ENCODE measurements at regions not wholly inside any gene's neighbourhood (a gene's known extent, or its start where the extent isn't known, plus 50 kb on each side); places are given as distances from the start of the nearest gene placed in this dataset.
"Not testable (repeated sequence)": the region's sequence is repeated elsewhere in the genome, so short reads cannot be mapped to it uniquely, and the experiment has no call there.

GRCh38 chr22:23432719-23433118 is 147.4 kb downstream of the IGLL1 start:
- H3K4me3 ChIP-seq (ENCODE audit: low read depth in 1 of 2, low read length in 2 of 2); H3K27me3 ChIP-seq (ENCODE audit: low read depth, low read length); H3K4me1 ChIP-seq (ENCODE audit: control insufficient read depth in 1 of 2, insufficient read depth in 2 of 2, low read length in 2 of 2): not testable (repeated sequence)

GRCh38 chr22:23431337-23432072 is 148.6 kb downstream of the IGLL1 start:
- Histone ChIP-seq H3K9me3 (ENCODE audit: control insufficient read depth in 1 of 2, low read length in 2 of 2) (peaks cover 0 to 5% of the 10 kb centered on the region in 2 donors), H3K36me3 (ENCODE audit: control insufficient read depth in 1 of 2, insufficient read depth in 2 of 2, low read length in 2 of 2) (no peaks in the 10 kb centered on the region), H3K4me3 (ENCODE audit: low read depth in 1 of 2, low read length in 2 of 2) (no peak overlapping the region), H3K27ac (ENCODE audit: low read length) (no peak overlapping the region), H3K27me3 (ENCODE audit: low read depth, low read length) (no peaks in the 10 kb centered on the region), H3K4me1 (ENCODE audit: control insufficient read depth in 1 of 2, insufficient read depth in 2 of 2, low read length in 2 of 2) (peaks cover 0 to 5% of the 10 kb centered on the region in 2 donors)

More at GRCh38 chr22:23432719-23433118, 147.4 kb downstream of the IGLL1 start:
- not testable (repeated sequence) for H3K27ac ChIP-seq (ENCODE audit: low read length); H3K9me3 ChIP-seq (ENCODE audit: control insufficient read depth in 1 of 2, low read length in 2 of 2); H3K36me3 ChIP-seq (ENCODE audit: control insufficient read depth in 1 of 2, insufficient read depth in 2 of 2, low read length in 2 of 2)

DNA sequence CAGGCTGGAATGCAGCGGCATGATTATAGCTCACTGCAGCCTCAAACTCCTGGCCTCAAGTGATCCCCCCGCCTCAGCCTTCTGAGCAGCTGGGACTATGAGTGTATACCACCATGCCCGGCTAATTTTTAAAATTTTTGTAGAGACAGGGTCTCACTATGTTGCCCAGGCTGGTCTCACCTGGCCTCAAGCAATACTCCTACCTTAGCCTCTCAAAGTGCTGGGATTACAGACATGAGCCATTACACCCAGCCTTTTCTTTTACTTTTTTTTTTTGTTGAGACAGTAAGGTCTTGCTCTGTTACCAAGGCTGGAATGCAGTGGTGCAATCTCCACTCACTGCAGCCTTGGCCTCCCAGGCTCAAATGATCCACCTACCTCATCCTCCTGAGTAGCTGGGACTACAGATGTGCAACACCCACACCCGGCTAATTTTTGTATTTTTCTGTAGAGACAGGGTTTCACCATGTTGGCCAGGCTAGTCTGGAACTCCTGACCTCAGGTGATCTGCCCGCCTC is 155.5 kb downstream of the IGLL1 start:
- not testable (repeated sequence) for H3K4me3 ChIP-seq (ENCODE audit: low read depth in 1 of 2, low read length in 2 of 2); H3K4me1 ChIP-seq (ENCODE audit: control insufficient read depth in 1 of 2, insufficient read depth in 2 of 2, low read length in 2 of 2); H3K9me3 ChIP-seq (ENCODE audit: control insufficient read depth in 1 of 2, low read length in 2 of 2); H3K36me3 ChIP-seq (ENCODE audit: control insufficient read depth in 1 of 2, insufficient read depth in 2 of 2, low read length in 2 of 2); H3K27me3 ChIP-seq (ENCODE audit: low read depth, low read length); H3K27ac ChIP-seq (ENCODE audit: low read length)

DNA sequence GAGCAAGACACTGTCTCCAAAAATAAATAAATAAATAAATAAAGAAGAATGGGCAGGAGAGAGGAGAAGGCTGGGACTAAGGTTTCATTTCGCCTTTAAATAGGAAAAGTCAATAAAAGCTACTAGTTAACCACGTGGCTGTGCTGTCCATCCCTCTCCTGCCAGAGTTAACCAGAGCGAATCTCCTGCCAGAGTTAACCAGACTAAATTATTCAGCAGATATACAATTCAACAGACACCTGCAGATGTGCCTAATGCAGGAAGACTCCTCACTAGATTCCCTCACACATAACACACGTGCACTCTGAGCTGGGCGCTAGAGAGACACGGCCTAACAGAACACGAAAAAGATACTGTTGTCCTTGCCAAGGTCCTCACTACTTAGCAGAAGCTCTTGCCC is 156.1 kb downstream of the IGLL1 start:
- Histone ChIP-seq H3K27me3 (ENCODE audit: low read depth, low read length) (no peaks in the 10 kb centered on the region), H3K27ac (ENCODE audit: low read length) (no peak overlapping the region), H3K36me3 (ENCODE audit: control insufficient read depth in 1 of 2, insufficient read depth in 2 of 2, low read length in 2 of 2) (no peaks in the 10 kb centered on the region), H3K9me3 (ENCODE audit: control insufficient read depth in 1 of 2, low read length in 2 of 2) (no peaks in the 10 kb centered on the region), H3K4me3 (ENCODE audit: low read depth in 1 of 2, low read length in 2 of 2) (no peak overlapping the region), H3K4me1 (ENCODE audit: control insufficient read depth in 1 of 2, insufficient read depth in 2 of 2, low read length in 2 of 2) (no peaks in the 10 kb centered on the region)

DNA sequence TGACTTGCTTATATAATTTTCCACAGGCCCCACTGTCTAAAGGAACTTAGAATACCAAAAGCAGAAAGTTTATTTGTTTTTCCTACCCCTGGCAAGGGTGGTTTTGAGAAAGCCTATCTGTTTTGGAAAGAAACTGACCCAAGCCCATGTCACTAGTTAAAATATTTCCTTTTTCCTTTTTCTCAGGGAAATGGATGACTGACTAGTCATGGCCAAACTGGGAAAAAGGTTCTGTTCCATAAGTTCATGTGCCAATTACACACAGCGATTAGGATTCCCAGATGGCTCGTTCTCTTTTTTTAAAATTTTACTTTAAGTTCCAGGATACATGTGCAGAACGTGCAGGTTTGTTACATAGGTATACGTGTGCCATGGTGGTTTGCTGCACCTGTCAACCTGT is 157.8 kb downstream of the IGLL1 start:
- H3K4me1 ChIP-seq (ENCODE audit: control insufficient read depth in 1 of 2, insufficient read depth in 2 of 2, low read length in 2 of 2); H3K9me3 ChIP-seq (ENCODE audit: control insufficient read depth in 1 of 2, low read length in 2 of 2); H3K36me3 ChIP-seq (ENCODE audit: control insufficient read depth in 1 of 2, insufficient read depth in 2 of 2, low read length in 2 of 2); H3K4me3 ChIP-seq (ENCODE audit: low read depth in 1 of 2, low read length in 2 of 2); H3K27ac ChIP-seq (ENCODE audit: low read length); H3K27me3 ChIP-seq (ENCODE audit: low read depth, low read length): not testable (repeated sequence)

- H3K9me3 ChIP-seq (ENCODE audit: control insufficient read depth in 1 of 2, low read length in 2 of 2); H3K4me3 ChIP-seq (ENCODE audit: low read depth in 1 of 2, low read length in 2 of 2); H3K27me3 ChIP-seq (ENCODE audit: low read depth, low read length); H3K27ac ChIP-seq (ENCODE audit: low read length); H3K4me1 ChIP-seq (ENCODE audit: control insufficient read depth in 1 of 2, insufficient read depth in 2 of 2, low read length in 2 of 2); H3K36me3 ChIP-seq (ENCODE audit: control insufficient read depth in 1 of 2, insufficient read depth in 2 of 2, low read length in 2 of 2): not testable (repeated sequence)
Measured at GRCh38 chr22:23421300-23421699, 158.8 kb downstream of the IGLL1 start.

GRCh38 chr22:23419931-23420330 is 160.2 kb downstream of the IGLL1 start:
- Histone ChIP-seq H3K36me3 (ENCODE audit: control insufficient read depth in 1 of 2, insufficient read depth in 2 of 2, low read length in 2 of 2) (no peaks in the 10 kb centered on the region), H3K27me3 (ENCODE audit: low read depth, low read length) (no peaks in the 10 kb centered on the region), H3K9me3 (ENCODE audit: control insufficient read depth in 1 of 2, low read length in 2 of 2) (no peaks in the 10 kb centered on the region), H3K4me1 (ENCODE audit: control insufficient read depth in 1 of 2, insufficient read depth in 2 of 2, low read length in 2 of 2) (no peaks in the 10 kb centered on the region), H3K4me3 (ENCODE audit: low read depth in 1 of 2, low read length in 2 of 2) (no peak overlapping the region), H3K27ac (ENCODE audit: low read length) (no peak overlapping the region)

- Histone ChIP-seq H3K36me3 (ENCODE audit: control insufficient read depth in 1 of 2, insufficient read depth in 2 of 2, low read length in 2 of 2) (no peaks in the 10 kb centered on the region), H3K27me3 (ENCODE audit: low read depth, low read length) (no peaks in the 10 kb centered on the region), H3K4me1 (ENCODE audit: control insufficient read depth in 1 of 2, insufficient read depth in 2 of 2, low read length in 2 of 2) (no peaks in the 10 kb centered on the region), H3K9me3 (ENCODE audit: control insufficient read depth in 1 of 2, low read length in 2 of 2) (no peaks in the 10 kb centered on the region), H3K4me3 (ENCODE audit: low read depth in 1 of 2, low read length in 2 of 2) (no peak overlapping the region), H3K27ac (ENCODE audit: low read length) (no peak overlapping the region)
Measured at GRCh38 chr22:23419171-23419570, 160.9 kb downstream of the IGLL1 start.

DNA sequence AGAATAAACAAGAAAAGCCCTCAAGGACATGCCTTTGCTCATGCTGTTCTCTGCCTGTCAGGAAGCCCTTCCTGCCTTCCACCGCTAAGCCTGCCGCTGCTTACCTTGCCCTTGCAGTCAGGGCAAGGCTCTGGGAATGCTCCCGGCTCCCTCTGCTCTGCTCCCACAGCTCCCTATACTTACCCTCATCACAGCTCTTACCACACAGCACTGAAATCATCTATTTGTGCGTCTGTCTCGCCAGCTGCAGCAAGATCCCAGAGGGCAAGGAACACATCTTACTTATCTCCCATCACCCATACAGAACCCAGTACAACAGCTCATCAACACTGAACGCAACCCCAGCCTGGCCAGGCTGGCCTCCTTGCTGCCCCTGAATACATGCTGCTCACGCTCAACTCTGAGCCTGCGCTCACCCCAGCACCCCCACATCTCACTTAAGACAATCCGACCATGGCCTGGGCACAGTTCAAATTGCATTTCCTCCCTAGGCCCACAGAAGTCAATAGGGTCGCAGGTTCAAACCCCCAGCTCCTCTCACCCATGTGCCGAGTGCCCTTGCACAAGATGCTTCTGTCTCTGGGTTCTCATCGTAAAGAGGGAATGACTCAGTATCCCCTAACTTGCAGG is 161.8 kb downstream of the IGLL1 start:
- no peaks in the 10 kb centered on the region for H3K4me1 ChIP-seq (ENCODE audit: control insufficient read depth in 1 of 2, insufficient read depth in 2 of 2, low read length in 2 of 2)
- H3K27me3 ChIP-seq (ENCODE audit: low read depth, low read length) = no peaks in the 10 kb centered on the region
- no peaks in the 10 kb centered on the region for H3K36me3 ChIP-seq (ENCODE audit: control insufficient read depth in 1 of 2, insufficient read depth in 2 of 2, low read length in 2 of 2)
- H3K27ac ChIP-seq (ENCODE audit: low read length) = no peak overlapping the region
- no peaks in the 10 kb centered on the region for H3K9me3 ChIP-seq (ENCODE audit: control insufficient read depth in 1 of 2, low read length in 2 of 2)
- no peak overlapping the region for H3K4me3 ChIP-seq (ENCODE audit: low read depth in 1 of 2, low read length in 2 of 2)

DNA sequence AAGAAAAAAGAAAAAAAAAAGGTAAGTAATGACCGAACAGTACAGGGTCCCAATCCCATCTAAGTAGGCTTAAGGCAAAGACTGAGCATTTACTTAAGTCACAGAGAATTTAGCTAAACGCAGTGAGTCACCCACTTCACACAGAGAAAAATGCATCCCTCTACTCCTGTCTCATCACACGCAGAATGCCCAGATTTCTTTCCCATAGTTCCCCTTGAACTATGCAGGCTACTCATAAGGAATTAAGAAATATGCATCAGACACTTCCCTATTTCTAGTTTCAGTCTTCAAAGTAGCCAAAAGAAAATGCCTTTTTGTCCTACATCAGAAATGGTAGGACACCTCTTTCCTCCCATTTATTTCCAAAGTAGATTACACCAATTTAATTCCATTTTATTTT is 162.8 kb downstream of the IGLL1 start:
- H3K4me3 ChIP-seq (ENCODE audit: low read depth in 1 of 2, low read length in 2 of 2); H3K4me1 ChIP-seq (ENCODE audit: control insufficient read depth in 1 of 2, insufficient read depth in 2 of 2, low read length in 2 of 2); H3K27ac ChIP-seq (ENCODE audit: low read length); H3K36me3 ChIP-seq (ENCODE audit: control insufficient read depth in 1 of 2, insufficient read depth in 2 of 2, low read length in 2 of 2); H3K27me3 ChIP-seq (ENCODE audit: low read depth, low read length); H3K9me3 ChIP-seq (ENCODE audit: control insufficient read depth in 1 of 2, low read length in 2 of 2): not testable (repeated sequence)

DNA sequence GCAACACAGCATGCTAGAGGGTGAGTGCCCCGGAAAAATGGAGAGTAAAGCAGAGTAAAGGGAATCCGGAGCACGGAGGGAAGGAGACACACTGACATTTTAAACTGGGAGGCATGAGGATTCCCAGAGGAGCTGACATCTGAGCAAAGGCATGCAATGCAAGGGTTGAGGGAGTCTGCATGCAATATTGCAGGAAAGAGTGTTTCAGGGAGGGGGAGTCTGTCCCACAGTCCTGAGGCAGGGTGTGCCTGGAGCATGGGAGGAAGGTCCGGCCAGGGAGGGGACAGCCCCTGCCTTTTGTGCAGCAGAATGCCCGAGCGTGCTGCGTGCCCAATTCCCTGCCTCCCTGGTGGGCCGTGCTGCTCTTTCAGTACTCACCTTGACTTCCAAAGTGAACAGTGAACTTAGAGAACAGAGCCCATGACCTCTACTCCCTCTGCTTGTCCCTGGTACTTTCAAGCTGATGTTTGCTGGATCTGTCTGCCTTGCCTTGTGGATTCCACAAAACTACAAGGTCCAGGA is 163.9 kb downstream of the IGLL1 start:
- not testable (repeated sequence) for H3K36me3 ChIP-seq (ENCODE audit: control insufficient read depth in 1 of 2, insufficient read depth in 2 of 2, low read length in 2 of 2); H3K4me1 ChIP-seq (ENCODE audit: control insufficient read depth in 1 of 2, insufficient read depth in 2 of 2, low read length in 2 of 2); H3K27ac ChIP-seq (ENCODE audit: low read length); H3K4me3 ChIP-seq (ENCODE audit: low read depth in 1 of 2, low read length in 2 of 2); H3K9me3 ChIP-seq (ENCODE audit: control insufficient read depth in 1 of 2, low read length in 2 of 2); H3K27me3 ChIP-seq (ENCODE audit: low read depth, low read length)

DNA sequence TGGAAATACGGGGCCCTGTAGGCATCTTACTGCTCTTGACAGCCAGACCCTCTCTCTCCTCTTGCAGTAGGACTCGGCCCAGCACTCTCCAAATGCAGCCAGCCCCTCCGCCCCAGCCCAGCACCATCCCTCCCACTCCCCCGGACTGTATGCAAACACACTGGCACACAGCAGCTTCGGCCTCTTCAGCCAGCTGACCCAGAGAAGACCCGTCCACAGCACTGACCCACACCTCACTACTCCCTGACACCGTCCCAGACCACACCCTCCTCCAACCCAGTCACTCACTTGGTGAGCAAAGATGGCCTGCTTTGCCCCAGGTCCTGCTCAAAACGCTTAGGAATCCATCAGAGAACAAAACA is 164.6 kb downstream of the IGLL1 start:
- Histone ChIP-seq H3K4me3 (ENCODE audit: low read depth in 1 of 2, low read length in 2 of 2) (no peak overlapping the region), H3K4me1 (ENCODE audit: control insufficient read depth in 1 of 2, insufficient read depth in 2 of 2, low read length in 2 of 2) (no peaks in the 10 kb centered on the region), H3K9me3 (ENCODE audit: control insufficient read depth in 1 of 2, low read length in 2 of 2) (no peaks in the 10 kb centered on the region), H3K27me3 (ENCODE audit: low read depth, low read length) (no peaks in the 10 kb centered on the region), H3K36me3 (ENCODE audit: control insufficient read depth in 1 of 2, insufficient read depth in 2 of 2, low read length in 2 of 2) (no peaks in the 10 kb centered on the region), H3K27ac (ENCODE audit: low read length) (no peak overlapping the region)
